Transverse colon (tissue), 4 donors: ENCODE measurements at regions not wholly inside any gene's neighbourhood (a gene's known extent, or its start where the extent isn't known, plus 50 kb on each side); places are given as distances from the start of the nearest gene placed in this dataset.
A peak's percentile ranks its signal among the peaks of the same experiment; 100 is the strongest.

Experiments
- DNase-seq: peaks from one replicate; pipeline ENCODE4 v3.0.0-alpha.2; 2019
- H3K27ac ChIP-seq, 4 donors: fragments of 200-600 bp; sonication (generic); 2 replicates each; pipeline ENCODE4 v1.5.1; 2016 to 2018; ENCODE audit warnings: inconsistent platforms in 4 of 4
- H3K27me3 ChIP-seq: fragments of 200-600 bp; sonication (generic); 2 replicates; pipeline ENCODE4 v1.5.1; 2017; ENCODE audit warnings: inconsistent platforms
- H3K36me3 ChIP-seq, 4 donors: fragments of 200-600 bp; sonication (generic); 2 replicates each; pipeline ENCODE4 v1.5.1; 2017 to 2019; ENCODE audit warnings: inconsistent platforms in 4 of 4
- H3K4me1 ChIP-seq, 4 donors: fragments of 200-600 bp; sonication (generic); 2 replicates each; pipeline ENCODE4 v1.5.1; 2017 to 2020; ENCODE audit warnings: inconsistent platforms in 4 of 4
- H3K4me3 ChIP-seq, 4 donors: fragments of 200-600 bp; sonication (generic); 1 replicate in 1 of 4; 2 replicates in 3 of 4; pipeline versions ENCODE4 v1.5.1 to v1.6.1; 2017 to 2019; ENCODE audit warnings: inconsistent platforms in 4 of 4
- H3K9me3 ChIP-seq, 2 donors: fragments of 200-600 bp; sonication (generic); 2 replicates each; pipeline ENCODE4 v1.5.1; 2017 to 2019; ENCODE audit warnings: inconsistent platforms in 2 of 2
- CTCF ChIP-seq, 5 experiments: fragments of 200-600 bp in 3 of 5; fragments of 450-650 bp in 2 of 5; sonication (generic) in 3 of 5; IDR thresholded peaks; 1 replicate in 2 of 5; 2 replicates in 3 of 5; pipeline ENCODE4 v1.5.1; 2016 to 2017; ENCODE audit warnings: antibody characterized with exemption in 5 of 5, inconsistent platforms in 3 of 5, mild to moderate bottlenecking in 2 of 5, moderate library complexity in 1 of 5
- EP300 ChIP-seq: sonication (generic); formaldehyde crosslinking; IDR thresholded peaks from one replicate; pipeline ENCODE4 v1.6.1; 2017; ENCODE audit warnings: antibody characterized with exemption, low read depth
- POLR2A ChIP-seq: fragments of 450-650 bp; IDR thresholded peaks from one replicate; pipeline ENCODE4 v1.6.1; 2016; ENCODE audit warnings: antibody characterized with exemption, mild to moderate bottlenecking, moderate library complexity
- POLR2AphosphoS5 ChIP-seq, 3 donors: sonication (generic); formaldehyde crosslinking; IDR thresholded peaks; one replicate each; pipeline ENCODE4 v1.6.1; 2016; ENCODE audit warnings: antibody characterized with exemption in 3 of 3
- WGBS, 2 donors: methylation state at CpG; one replicate each; pipeline ENCODE4 v1.1.5; 2018; ENCODE audit warnings: low coverage in 1 of 2; 5-methylcytosine and 5-hydroxymethylcytosine counted together
- in situ Hi-C, 4 donors: fragments of 200-750 bp; cut with MboI; loops; one replicate each; pipeline versions ENCODE4 v1.15.0 to v1.15.1; 2017; ENCODE audit warnings: low sequenced_read_pairs in 3 of 4, low pct_ligation_motif_present in 1 of 4, low pct_unique_long_range_greater_than_20kb in 1 of 4
- intact Hi-C: fragments of 100-400 bp; cut with DNase I; formaldehyde crosslinking; loops from one replicate; pipeline ENCODE4 v1.15.1; 2023; ENCODE audit warnings: low total_unique reads

GRCh38 chr14:53437858-53438257 lies 284.7 kb upstream of the DDHD1 start:
- Histone ChIP-seq H3K27ac (no peak overlapping the region), H3K36me3 (no peaks in the 10 kb centered on the region), H3K9me3 (no peaks in the 10 kb centered on the region), H3K4me3 (no peak overlapping the region), H3K4me1 (peaks cover 0 to 5% (median 0%) of the 10 kb centered on the region in 4 donors), H3K27me3 (no peaks in the 10 kb centered on the region)
- in situ Hi-C loops, result loop anchor here in 1 of 4 donors (25.0 kb wide), 1 partner anchor 899 kb away; no protein-coding TSS in a partner anchor
- intact Hi-C loops, result no loop called here
- DNase-seq, result no peak
- TF ChIP-seq EP300 (no peak), POLR2AphosphoS5 (IDR thresholded peaks at IDR 0.05) (no peak)

GRCh38 chr14:53432378-53432802 lies 279.3 kb upstream of the DDHD1 start:
- Histone ChIP-seq H3K36me3 (no peaks in the 10 kb centered on the region), H3K4me3 (no peak overlapping the region), H3K4me1 (peaks cover 0 to 5% (median 0%) of the 10 kb centered on the region in 4 donors), H3K27ac (no peak overlapping the region), H3K27me3 (no peaks in the 10 kb centered on the region), H3K9me3 (no peaks in the 10 kb centered on the region)
- in situ Hi-C loops (loop anchor here in 1 of 4 donors (25.0 kb wide), 1 partner anchor 905 kb away; no protein-coding TSS in a partner anchor), intact Hi-C loops (no loop called here)
- no peak for DNase-seq
- TF ChIP-seq POLR2A (no peak), CTCF (IDR thresholded peaks at IDR 0.05) (peak; percentile 47 to 65 (median 58)), POLR2AphosphoS5 (IDR thresholded peaks at IDR 0.05) (no peak), EP300 (no peak)
- 56 to 100% methylated on average over 1 to 2 of the region's 2 CpGs for WGBS, 2 donors

- TF ChIP-seq CTCF (IDR thresholded peaks at IDR 0.05), result no peak
- no peak for TF ChIP-seq POLR2AphosphoS5 (IDR thresholded peaks at IDR 0.05)
- no peak for TF ChIP-seq POLR2A
- no peak for TF ChIP-seq EP300
- no peaks in the 10 kb centered on the region for H3K9me3 ChIP-seq
- no peaks in the 10 kb centered on the region for H3K36me3 ChIP-seq
- no peak for DNase-seq
- no peaks in the 10 kb centered on the region for H3K27me3 ChIP-seq
- peaks cover 0 to 5% (median 0%) of the 10 kb centered on the region in 4 donors for H3K4me1 ChIP-seq
- in situ Hi-C loops, result loop anchor here in 1 of 4 donors (25.0 kb wide), 1 partner anchor 906 kb away; no protein-coding TSS in a partner anchor
- 54 to 60% methylated on average over 2 of the region's 2 CpGs for WGBS, 2 donors
- no peak overlapping the region for H3K4me3 ChIP-seq
- no peak overlapping the region for H3K27ac ChIP-seq
- intact Hi-C loops, result no loop called here
Measured at GRCh38 chr14:53430870-53431269, 277.7 kb upstream of the DDHD1 start.

- no peak overlapping the region for H3K4me3 ChIP-seq
- TF ChIP-seq EP300, result no peak
- peak in 1 of 5 experiments; percentile 22 for TF ChIP-seq CTCF (IDR thresholded peaks at IDR 0.05)
- no peaks in the 10 kb centered on the region for H3K9me3 ChIP-seq
- intact Hi-C loops (no loop called here), in situ Hi-C loops (no loop called here)
- H3K27ac ChIP-seq, result no peak overlapping the region
- 57% methylated on average over 1 of the region's 1 CpG; no CpG with 5 or more reads in 1 of the 2 donors for WGBS, 2 donors
- H3K4me1 ChIP-seq, result no peaks in the 10 kb centered on the region
- H3K27me3 ChIP-seq, result no peaks in the 10 kb centered on the region
- H3K36me3 ChIP-seq, result no peaks in the 10 kb centered on the region
- no peak for DNase-seq
Measured at GRCh38 chr14:53412819-53413675, 259.9 kb upstream of the DDHD1 start.
